ENCODE measurements at regions not wholly inside any gene's neighbourhood (a gene's known extent, or its start where the extent isn't known, plus 50 kb on each side); places are given as distances from the start of the nearest gene placed in this dataset.

DNA sequence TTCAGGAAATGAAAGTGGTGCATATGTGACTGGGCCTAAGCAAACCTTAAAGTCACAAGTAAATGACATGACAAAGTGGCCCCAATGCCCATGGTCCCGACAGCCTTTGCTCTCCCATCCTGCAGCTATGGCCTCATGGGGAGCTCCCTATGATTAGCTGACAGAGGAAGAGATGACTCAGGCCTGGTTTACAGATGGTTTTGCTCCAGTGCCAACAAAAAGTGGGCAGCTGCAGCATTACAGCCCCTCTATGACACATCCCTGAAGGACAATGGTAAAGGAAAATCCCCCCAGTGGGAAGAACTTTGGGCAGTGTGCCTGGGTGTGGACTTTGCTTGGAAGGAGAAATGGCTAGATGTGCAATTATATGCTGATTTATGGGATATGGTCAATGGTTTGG is 105.1 kb upstream of the ADCY1 start:
- no peak for DNase-seq (ENCODE audit: low read depth)
- H3K4me3 ChIP-seq (ENCODE audit: low read depth, low read length): no peak overlapping the region
- TF ChIP-seq, protein P1, sequence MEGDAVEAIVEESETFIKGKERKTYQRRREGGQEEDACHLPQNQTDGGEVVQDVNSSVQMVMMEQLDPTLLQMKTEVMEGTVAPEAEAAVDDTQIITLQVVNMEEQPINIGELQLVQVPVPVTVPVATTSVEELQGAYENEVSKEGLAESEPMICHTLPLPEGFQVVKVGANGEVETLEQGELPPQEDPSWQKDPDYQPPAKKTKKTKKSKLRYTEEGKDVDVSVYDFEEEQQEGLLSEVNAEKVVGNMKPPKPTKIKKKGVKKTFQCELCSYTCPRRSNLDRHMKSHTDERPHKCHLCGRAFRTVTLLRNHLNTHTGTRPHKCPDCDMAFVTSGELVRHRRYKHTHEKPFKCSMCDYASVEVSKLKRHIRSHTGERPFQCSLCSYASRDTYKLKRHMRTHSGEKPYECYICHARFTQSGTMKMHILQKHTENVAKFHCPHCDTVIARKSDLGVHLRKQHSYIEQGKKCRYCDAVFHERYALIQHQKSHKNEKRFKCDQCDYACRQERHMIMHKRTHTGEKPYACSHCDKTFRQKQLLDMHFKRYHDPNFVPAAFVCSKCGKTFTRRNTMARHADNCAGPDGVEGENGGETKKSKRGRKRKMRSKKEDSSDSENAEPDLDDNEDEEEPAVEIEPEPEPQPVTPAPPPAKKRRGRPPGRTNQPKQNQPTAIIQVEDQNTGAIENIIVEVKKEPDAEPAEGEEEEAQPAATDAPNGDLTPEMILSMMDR (conservative IDR thresholded peaks at IDR 0.05; ENCODE audit: low read depth, low read length): no peak

DNA sequence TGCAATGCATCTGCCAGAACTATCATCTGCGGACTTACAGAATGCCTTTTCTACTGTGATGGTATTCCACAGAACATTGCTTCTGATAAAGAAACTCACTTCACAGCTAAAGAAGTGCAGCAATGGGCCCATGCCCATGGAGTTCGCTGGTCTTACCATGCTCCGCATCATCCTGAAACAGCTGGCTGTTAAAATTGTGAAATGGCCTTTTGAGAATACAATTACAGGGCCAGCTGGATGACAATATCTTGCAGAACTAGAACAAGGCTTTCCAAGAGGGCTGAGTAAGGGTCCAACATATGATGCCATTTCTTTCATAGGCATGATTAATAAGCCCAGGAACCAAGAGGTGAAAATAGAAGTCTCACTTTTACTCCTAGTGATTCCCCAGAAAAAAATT is 104.1 kb upstream of the ADCY1 start:
- TF ChIP-seq, protein P1 (conservative IDR thresholded peaks at IDR 0.05; ENCODE audit: low read depth, low read length): no peak

DNA sequence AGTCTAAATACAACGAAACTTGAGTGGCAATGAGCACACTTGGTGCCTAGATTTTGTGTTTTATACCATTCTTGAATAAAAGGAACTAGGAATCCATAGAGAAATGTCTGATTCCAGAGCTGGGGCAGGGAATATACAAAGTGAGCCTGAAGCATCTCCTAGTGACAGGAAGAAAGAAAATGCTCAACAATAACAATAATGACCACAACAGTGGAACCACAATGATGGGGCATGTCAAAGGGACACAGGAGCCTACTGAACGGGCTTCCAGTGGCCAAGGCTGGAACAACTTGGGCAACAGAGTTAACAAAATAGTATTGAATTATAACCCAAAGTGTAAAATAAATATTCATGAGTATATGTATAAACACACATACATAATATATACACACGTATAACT is 94.4 kb upstream of the ADCY1 start:
- H3K4me3 ChIP-seq (ENCODE audit: low read depth, low read length): no peak overlapping the region

More for the DNA sequence above, 104.1 kb upstream of the ADCY1 start:
- DNase-seq (ENCODE audit: low read depth): no peak
- no peak overlapping the region for H3K4me3 ChIP-seq (ENCODE audit: low read depth, low read length)

DNA sequence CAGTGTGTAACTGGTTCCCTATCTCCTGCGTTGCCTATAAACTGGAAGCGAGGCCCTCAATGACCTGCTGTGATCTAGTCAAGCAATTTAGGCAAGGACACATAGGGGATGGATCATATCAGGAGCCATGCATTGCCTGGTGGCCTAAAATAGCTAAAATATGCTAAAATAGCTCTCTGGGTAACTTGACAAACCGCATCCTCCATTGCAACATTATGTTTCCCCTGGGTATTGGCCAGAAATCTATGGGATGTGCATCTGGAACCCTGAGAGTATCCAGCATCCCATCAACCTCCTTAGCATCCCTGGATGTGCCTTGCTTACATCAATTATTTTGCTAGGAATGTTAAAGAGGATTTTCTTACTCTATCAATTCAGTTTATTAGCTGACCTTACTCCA is 91.7 kb upstream of the ADCY1 start:
- DNase-seq (ENCODE audit: low read depth): no peak
- TF ChIP-seq, protein P1 (conservative IDR thresholded peaks at IDR 0.05; ENCODE audit: low read depth, low read length): no peak

More for the DNA sequence above, 94.4 kb upstream of the ADCY1 start:
- TF ChIP-seq, protein P1 (conservative IDR thresholded peaks at IDR 0.05; ENCODE audit: low read depth, low read length): no peak
- DNase-seq (ENCODE audit: low read depth): no peak

DNA sequence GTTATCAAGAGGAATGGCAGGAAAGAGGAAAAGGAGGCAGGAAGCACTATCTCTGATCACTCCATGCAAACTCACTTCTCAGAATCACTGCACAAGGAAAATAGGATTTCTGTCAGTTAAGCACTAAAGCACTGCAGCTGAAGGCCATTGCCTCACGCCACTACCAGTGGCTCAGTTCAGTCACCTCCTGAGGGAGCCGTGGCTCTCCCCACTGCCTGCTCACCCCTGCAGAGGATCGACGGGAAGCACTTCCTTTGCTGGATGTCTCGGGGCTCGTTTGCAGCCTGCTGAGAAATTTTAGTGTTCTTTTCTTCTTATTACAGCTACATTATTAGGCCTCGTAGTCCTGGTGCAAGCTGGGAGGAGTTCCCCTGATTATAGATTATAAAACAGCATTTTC is 90.1 kb upstream of the ADCY1 start:
- no peak overlapping the region for H3K4me3 ChIP-seq (ENCODE audit: low read depth, low read length)
- TF ChIP-seq, protein P1 (conservative IDR thresholded peaks at IDR 0.05; ENCODE audit: low read depth, low read length): no peak
- DNase-seq (ENCODE audit: low read depth): no peak

More for the DNA sequence above, 91.7 kb upstream of the ADCY1 start:
- no peak overlapping the region for H3K4me3 ChIP-seq (ENCODE audit: low read depth, low read length)

DNA sequence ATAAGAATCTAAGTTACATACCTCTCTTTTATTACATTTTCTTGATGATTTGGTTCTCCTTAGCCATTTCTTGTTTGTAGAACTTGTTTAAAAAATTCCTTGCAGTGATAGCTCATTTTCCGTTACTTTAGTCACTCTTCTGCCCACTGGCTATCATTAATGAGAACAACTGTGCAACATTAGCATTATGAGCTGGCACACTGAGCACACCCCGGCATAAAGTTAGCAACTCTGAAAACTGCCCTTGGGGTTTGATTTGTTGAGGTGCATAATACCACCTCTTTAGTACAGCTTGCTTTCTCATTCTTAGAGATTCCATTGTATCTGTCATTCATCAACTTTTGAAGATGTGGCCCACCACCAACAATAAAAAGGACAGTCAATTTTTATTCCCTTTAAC is 87.6 kb upstream of the ADCY1 start:
- TF ChIP-seq, protein P1 (conservative IDR thresholded peaks at IDR 0.05; ENCODE audit: low read depth, low read length): no peak
- DNase-seq (ENCODE audit: low read depth): no peak
- no peak overlapping the region for H3K4me3 ChIP-seq (ENCODE audit: low read depth, low read length)

DNA sequence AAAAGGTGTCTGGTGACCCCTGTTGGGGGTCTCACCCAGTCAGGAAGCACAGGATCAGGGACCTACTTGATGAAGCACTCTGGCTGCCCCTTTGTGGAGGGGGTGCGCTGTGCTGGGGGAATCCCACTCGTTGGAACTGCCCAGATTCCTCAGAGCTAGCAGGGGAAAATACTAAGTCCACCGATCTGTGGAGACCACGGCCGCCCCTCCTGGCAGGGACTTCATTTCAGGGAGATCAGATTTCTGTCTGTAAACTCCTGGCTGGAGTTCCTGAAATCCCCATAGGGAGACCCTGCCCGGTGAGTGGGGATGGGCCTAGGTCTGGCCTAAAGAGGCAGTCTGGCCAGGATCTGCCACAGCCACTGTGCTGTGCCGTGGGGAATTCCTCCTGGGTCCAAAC is 79.3 kb upstream of the ADCY1 start:
- no peak overlapping the region for H3K4me3 ChIP-seq (ENCODE audit: low read depth, low read length)
- TF ChIP-seq, protein P1 (conservative IDR thresholded peaks at IDR 0.05; ENCODE audit: low read depth, low read length): no peak
- no peak for DNase-seq (ENCODE audit: low read depth)
